Mesenchymal stem cell (in vitro differentiated cells and primary cell): ENCODE measurements at regions not wholly inside any gene's neighbourhood (a gene's known extent, or its start where the extent isn't known, plus 50 kb on each side); places are given as distances from the start of the nearest gene placed in this dataset.

Experiments
- DNase-seq: peaks from one replicate; pipeline ENCODE4 v3.0.0-alpha.2; 2013
- H2AFZ ChIP-seq: one replicate; pipeline ENCODE4 v1.6.1; 2013; ENCODE audit warnings: low read depth, mild to moderate bottlenecking, control low read depth, inconsistent platforms, low read length, moderate library complexity
- H2AK5ac ChIP-seq: 2 replicates; pipeline ENCODE4 v1.6.1; 2013; ENCODE audit warnings: low read length, moderate library complexity, mild to moderate bottlenecking, inconsistent platforms; ENCODE audit not compliant: severe bottlenecking
- H2BK120ac ChIP-seq: one replicate; pipeline ENCODE4 v1.6.1; 2013; ENCODE audit warnings: low read depth, mild to moderate bottlenecking, inconsistent platforms, low read length, moderate library complexity
- H2BK12ac ChIP-seq, 2 experiments: one replicate each; pipeline ENCODE4 v1.6.1; 2013; ENCODE audit warnings: inconsistent platforms in 2 of 2, low read length in 2 of 2, mild to moderate bottlenecking in 2 of 2, moderate library complexity in 2 of 2, control low read depth in 1 of 2
- H2BK15ac ChIP-seq: one replicate; pipeline ENCODE4 v1.6.1; 2013; ENCODE audit warnings: mild to moderate bottlenecking, low read depth, inconsistent platforms; ENCODE audit not compliant: poor library complexity, severe bottlenecking
- H2BK5ac ChIP-seq: 2 replicates; pipeline ENCODE4 v1.6.1; 2013; ENCODE audit warnings: low read depth, mild to moderate bottlenecking, low read length, control low read depth, inconsistent platforms; ENCODE audit not compliant: poor library complexity, severe bottlenecking
- H3K14ac ChIP-seq, 2 experiments: one replicate each; pipeline ENCODE4 v1.6.1; 2013; ENCODE audit warnings: inconsistent platforms in 2 of 2, low read length in 2 of 2, control low read depth in 1 of 2, mild to moderate bottlenecking in 1 of 2, moderate library complexity in 1 of 2
- H3K18ac ChIP-seq, 2 experiments: one replicate each; pipeline ENCODE4 v1.6.1; 2013; ENCODE audit warnings: inconsistent platforms in 2 of 2, low read length in 2 of 2, control low read depth in 1 of 2, low read depth in 1 of 2, mild to moderate bottlenecking in 1 of 2
- H3K23ac ChIP-seq, 2 experiments: one replicate each; pipeline ENCODE4 v1.6.1; 2013; ENCODE audit warnings: inconsistent platforms in 2 of 2, low read length in 2 of 2, mild to moderate bottlenecking in 2 of 2, moderate library complexity in 2 of 2, control low read depth in 1 of 2
- H3K27ac ChIP-seq: 2 replicates; pipeline ENCODE4 v1.5.1; 2013; ENCODE audit warnings: mild to moderate bottlenecking, moderate library complexity, low read length, control low read depth, inconsistent platforms; ENCODE audit not compliant: poor library complexity, severe bottlenecking
- H3K27me3 ChIP-seq, 2 experiments: 2 replicates each; pipeline versions ENCODE4 v1.6.1 to v1.7.0; 2013; ENCODE audit warnings: low read length in 2 of 2, mild to moderate bottlenecking in 2 of 2, moderate library complexity in 2 of 2, control low read depth in 1 of 2, inconsistent platforms in 1 of 2; ENCODE audit not compliant: control insufficient read depth in 1 of 2, insufficient read depth in 1 of 2
- H3K36me3 ChIP-seq, 2 experiments: 2 replicates each; pipeline versions ENCODE4 v1.6.1 to v1.7.0; 2013; ENCODE audit warnings: low read length in 2 of 2, control low read depth in 1 of 2, inconsistent platforms in 1 of 2, low read depth in 1 of 2, mild to moderate bottlenecking in 1 of 2; ENCODE audit not compliant: insufficient read depth in 2 of 2, control insufficient read depth in 1 of 2
- H3K4ac ChIP-seq, 2 experiments: one replicate each; pipeline ENCODE4 v1.6.1; 2013; ENCODE audit warnings: inconsistent platforms in 2 of 2, low read length in 2 of 2, mild to moderate bottlenecking in 2 of 2, moderate library complexity in 2 of 2, control low read depth in 1 of 2, low read depth in 1 of 2
- H3K4me1 ChIP-seq: 2 replicates; pipeline ENCODE4 v1.6.1; 2013; ENCODE audit warnings: low read depth, low read length, control low read depth; ENCODE audit not compliant: control insufficient read depth, insufficient read depth
- H3K4me2 ChIP-seq: 2 replicates; pipeline ENCODE4 v1.6.1; 2013; ENCODE audit warnings: low read length, mild to moderate bottlenecking, inconsistent platforms; ENCODE audit not compliant: poor library complexity, severe bottlenecking
- H3K4me3 ChIP-seq, 2 experiments: 2 replicates each; pipeline versions ENCODE4 v1.5.1 to v1.7.0; 2013; ENCODE audit warnings: low read length in 2 of 2, mild to moderate bottlenecking in 2 of 2, control low read depth in 1 of 2, low read depth in 1 of 2; ENCODE audit not compliant: insufficient read depth in 1 of 2
- H3K79me1 ChIP-seq: replicated peaks from 2 replicates; pipeline ENCODE4 v1.6.1; 2013; ENCODE audit warnings: mild to moderate bottlenecking, control low read depth, low read length, inconsistent platforms; ENCODE audit not compliant: poor library complexity, severe bottlenecking
- H3K9ac ChIP-seq: 2 replicates; pipeline ENCODE4 v1.7.0; 2013; ENCODE audit warnings: mild to moderate bottlenecking, low read length, moderate library complexity
- H3K9me3 ChIP-seq: 2 replicates; pipeline ENCODE4 v1.7.0; 2013; ENCODE audit warnings: mild to moderate bottlenecking, low read length; ENCODE audit not compliant: control insufficient read depth
- H4K8ac ChIP-seq: one replicate; pipeline ENCODE4 v1.6.1; 2013; ENCODE audit warnings: inconsistent platforms, mild to moderate bottlenecking, low read length, moderate library complexity
- H4K91ac ChIP-seq: one replicate; pipeline ENCODE4 v1.6.1; 2013; ENCODE audit warnings: mild to moderate bottlenecking, low read length, inconsistent platforms
- WGBS: methylation state at CpG from one replicate; pipeline ENCODE4 v1.1.7; 2013; ENCODE audit warnings: mixed read lengths; 5-methylcytosine and 5-hydroxymethylcytosine counted together

GRCh38 chr13:100892981-100893380, 218.4 kb upstream of the TMTC4 start:
- Histone ChIP-seq H3K79me1 (no peaks in the 10 kb centered on the region), H3K27ac (no peak overlapping the region), H2BK120ac (no peak overlapping the region), H3K4ac (no peak overlapping the region), H2AFZ (no peak overlapping the region), H3K4me1 (no peaks in the 10 kb centered on the region), H4K91ac (no peak overlapping the region), H3K14ac (no peak overlapping the region), H3K27me3 (no peaks in the 10 kb centered on the region), H2AK5ac (no peak overlapping the region), H3K36me3 (no peaks in the 10 kb centered on the region), H2BK5ac (no peak overlapping the region), H4K8ac (no peak overlapping the region), H3K23ac (no peak overlapping the region), H2BK12ac (no peak overlapping the region), H3K4me2 (no peak overlapping the region), H3K4me3 (no peak overlapping the region), H3K9ac (no peak overlapping the region), H2BK15ac (no peak overlapping the region), H3K9me3 (no peaks in the 10 kb centered on the region), H3K18ac (no peak overlapping the region)
- 96% methylated on average over 2 of the region's 2 CpGs for WGBS
- no peak for DNase-seq

GRCh38 chr13:100890645-100891044, 216.1 kb upstream of the TMTC4 start:
- H3K4me2 ChIP-seq = no peak overlapping the region
- H4K8ac ChIP-seq = no peak overlapping the region
- 93% methylated on average over 3 of the region's 3 CpGs for WGBS
- H3K79me1 ChIP-seq = no peaks in the 10 kb centered on the region
- H3K23ac ChIP-seq = no peak overlapping the region
- no peak overlapping the region for H3K18ac ChIP-seq
- no peaks in the 10 kb centered on the region for H3K9me3 ChIP-seq
- no peak overlapping the region for H3K9ac ChIP-seq
- H2BK5ac ChIP-seq = no peak overlapping the region
- no peak overlapping the region for H2AK5ac ChIP-seq
- H3K4me1 ChIP-seq = peaks cover 3% of the 10 kb centered on the region
- no peak overlapping the region for H2BK12ac ChIP-seq
- H2BK15ac ChIP-seq = no peak overlapping the region
- no peaks in the 10 kb centered on the region for H3K36me3 ChIP-seq
- H4K91ac ChIP-seq = no peak overlapping the region
- no peaks in the 10 kb centered on the region for H3K27me3 ChIP-seq
- H2BK120ac ChIP-seq = no peak overlapping the region
- no peak overlapping the region for H3K4me3 ChIP-seq
- H2AFZ ChIP-seq = no peak overlapping the region
- H3K27ac ChIP-seq = no peak overlapping the region
- no peak for DNase-seq
- no peak overlapping the region for H3K14ac ChIP-seq
- H3K4ac ChIP-seq = no peak overlapping the region

DNA sequence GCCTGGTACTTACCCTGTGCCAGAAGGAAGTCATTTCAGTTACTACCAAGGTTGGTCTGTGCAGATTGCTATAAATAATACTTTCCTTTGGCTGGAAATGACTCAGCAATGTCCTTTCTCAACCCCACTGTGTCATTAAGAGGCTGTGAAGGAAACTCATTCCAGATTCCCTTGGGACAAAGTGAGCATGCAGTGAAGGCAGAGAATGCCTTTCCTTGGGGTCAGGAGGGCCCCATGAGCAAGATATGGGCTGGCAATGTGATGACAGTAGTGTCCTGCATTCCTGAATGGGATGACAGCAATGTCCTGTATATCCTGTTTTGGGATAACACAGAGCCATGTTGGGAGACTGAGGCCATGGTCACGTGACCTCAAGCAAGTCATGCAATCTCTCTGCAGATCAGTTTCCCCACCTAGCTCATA, 213.1 kb upstream of the TMTC4 start:
- peaks cover 3% of the 10 kb centered on the region for H3K4me1 ChIP-seq
- H4K8ac ChIP-seq = no peak overlapping the region
- H3K36me3 ChIP-seq = no peaks in the 10 kb centered on the region
- DNase-seq = peak; percentile 89
- H3K79me1 ChIP-seq = no peaks in the 10 kb centered on the region
- H3K9ac ChIP-seq = no peak overlapping the region
- H2BK120ac ChIP-seq = no peak overlapping the region
- H2BK15ac ChIP-seq = no peak overlapping the region
- no peak overlapping the region for H3K4me3 ChIP-seq
- H2BK12ac ChIP-seq = no peak overlapping the region
- no peak overlapping the region for H3K4me2 ChIP-seq
- H4K91ac ChIP-seq = no peak overlapping the region
- H2AK5ac ChIP-seq = no peak overlapping the region
- WGBS = 0% methylated on average over 1 of the region's 1 CpG
- no peak overlapping the region for H3K4ac ChIP-seq
- no peak overlapping the region for H3K23ac ChIP-seq
- no peak overlapping the region for H3K14ac ChIP-seq
- no peaks in the 10 kb centered on the region for H3K9me3 ChIP-seq
- peak overlapping the region; percentile 16 to 62 for H3K18ac ChIP-seq
- no peak overlapping the region for H2BK5ac ChIP-seq
- no peak overlapping the region for H2AFZ ChIP-seq
- H3K27me3 ChIP-seq = no peaks in the 10 kb centered on the region
- H3K27ac ChIP-seq = no peak overlapping the region

GRCh38 chr13:100883453-100883852, 208.9 kb upstream of the TMTC4 start:
- no peak overlapping the region for H3K4ac ChIP-seq
- no peak overlapping the region for H2BK12ac ChIP-seq
- H3K36me3 ChIP-seq = no peaks in the 10 kb centered on the region
- H4K8ac ChIP-seq = no peak overlapping the region
- H3K23ac ChIP-seq = no peak overlapping the region
- no peak overlapping the region for H2BK5ac ChIP-seq
- peaks cover 3% of the 10 kb centered on the region for H3K4me1 ChIP-seq
- H3K4me3 ChIP-seq = no peak overlapping the region
- H3K9me3 ChIP-seq = no peaks in the 10 kb centered on the region
- H3K27ac ChIP-seq = no peak overlapping the region
- no peak overlapping the region for H3K18ac ChIP-seq
- no peak overlapping the region for H3K4me2 ChIP-seq
- no peak overlapping the region for H2BK120ac ChIP-seq
- no peak overlapping the region for H3K14ac ChIP-seq
- DNase-seq = no peak
- no peaks in the 10 kb centered on the region for H3K27me3 ChIP-seq
- H2AK5ac ChIP-seq = no peak overlapping the region
- no peak overlapping the region for H3K9ac ChIP-seq
- no peak overlapping the region for H4K91ac ChIP-seq
- whole genome bisulfite sequencing = 100% methylated on average over 3 of the region's 3 CpGs
- H2BK15ac ChIP-seq = no peak overlapping the region
- no peak overlapping the region for H2AFZ ChIP-seq
- H3K79me1 ChIP-seq = no peaks in the 10 kb centered on the region
